ENCODE measurements at regions not wholly inside any gene's neighbourhood (a gene's known extent, or its start where the extent isn't known, plus 50 kb on each side); places are given as distances from the start of the nearest gene placed in this dataset.

DNA sequence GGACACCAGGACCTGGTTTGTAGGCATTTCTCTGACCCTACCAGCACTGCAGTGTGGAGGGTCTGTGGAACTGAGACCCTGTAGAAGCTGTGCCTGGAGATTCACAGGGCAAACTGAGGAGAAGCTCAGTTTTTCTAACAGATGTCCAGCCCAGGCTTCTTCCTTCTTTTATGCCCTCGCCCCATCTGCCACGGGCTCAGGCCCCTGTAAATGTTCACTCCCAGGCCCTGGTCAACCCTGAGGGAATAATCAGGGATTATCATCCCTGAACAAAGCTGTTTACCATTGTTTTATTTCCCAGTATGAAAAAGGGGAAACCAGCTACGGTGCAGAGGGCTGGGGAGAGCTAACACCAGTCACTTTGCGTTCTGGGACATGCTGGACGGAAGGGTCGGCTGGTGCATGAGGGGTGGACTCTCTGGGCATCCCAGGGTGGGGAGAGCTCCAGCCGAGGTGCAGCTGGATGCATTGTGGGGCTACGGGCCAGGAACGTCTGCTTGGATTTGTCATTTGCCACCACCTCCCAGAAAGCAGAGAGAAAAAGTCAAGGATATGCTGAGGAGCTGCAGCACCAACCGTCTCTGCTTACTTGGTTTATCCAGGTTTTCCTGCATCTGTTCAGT lies 183.8 kb downstream of the TFCP2L1 start:
- DNase-seq (ENCODE audit: low read depth), result no peak

DNA sequence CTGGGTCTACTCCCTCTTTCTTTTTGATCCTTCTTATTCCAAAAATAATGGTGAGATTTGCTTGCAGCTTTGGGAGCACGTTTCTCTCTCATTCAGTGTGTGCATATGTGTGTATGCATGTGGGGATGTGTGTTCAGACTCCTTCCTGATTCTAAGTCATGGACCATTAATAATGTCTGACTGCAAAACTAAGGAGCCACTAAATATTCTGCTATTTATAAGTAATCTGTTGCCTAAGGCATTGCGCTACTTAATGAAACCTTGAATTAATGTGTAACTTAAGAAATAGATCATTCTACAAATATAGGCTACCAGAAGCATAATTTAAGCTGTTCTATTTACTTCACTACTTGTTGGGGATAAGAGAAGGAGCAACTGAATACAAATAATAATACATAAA lies 182.1 kb downstream of the TFCP2L1 start:
- no peak for DNase-seq (ENCODE audit: low read depth)

- no peak for DNase-seq (ENCODE audit: low read depth)
Observed at GRCh38 chr2:121103960-121104359, 181.0 kb downstream of the TFCP2L1 start.

GRCh38 chr2:121104721-121105141 lies 180.3 kb downstream of the TFCP2L1 start:
- no peak for DNase-seq (ENCODE audit: low read depth)

DNA sequence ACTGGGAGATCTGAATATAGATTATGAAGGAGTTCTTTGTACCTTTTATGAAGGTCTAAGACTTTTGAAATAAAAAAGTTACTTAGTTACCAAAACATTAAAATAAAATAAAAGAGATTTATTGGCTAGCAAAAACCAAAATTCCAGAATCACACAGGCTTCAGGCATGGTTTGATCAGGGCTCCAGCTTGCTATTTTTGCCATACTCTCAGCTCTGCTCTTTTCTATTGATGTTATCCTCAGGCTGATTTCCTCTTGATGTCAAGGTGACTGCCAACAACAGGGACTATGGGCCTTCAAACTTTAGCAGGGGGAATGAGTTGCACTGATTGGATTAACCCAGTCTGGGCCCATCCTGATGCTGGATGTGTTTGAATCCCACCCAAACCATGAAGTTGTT lies 174.1 kb downstream of the TFCP2L1 start:
- DNase-seq (ENCODE audit: low read depth), result no peak

GRCh38 chr2:121118951-121119350 lies 166.1 kb downstream of the TFCP2L1 start:
- DNase-seq (ENCODE audit: low read depth), result no peak

- DNase-seq (ENCODE audit: low read depth), result no peak
Observed at GRCh38 chr2:121120411-121120810, 164.6 kb downstream of the TFCP2L1 start.

DNA sequence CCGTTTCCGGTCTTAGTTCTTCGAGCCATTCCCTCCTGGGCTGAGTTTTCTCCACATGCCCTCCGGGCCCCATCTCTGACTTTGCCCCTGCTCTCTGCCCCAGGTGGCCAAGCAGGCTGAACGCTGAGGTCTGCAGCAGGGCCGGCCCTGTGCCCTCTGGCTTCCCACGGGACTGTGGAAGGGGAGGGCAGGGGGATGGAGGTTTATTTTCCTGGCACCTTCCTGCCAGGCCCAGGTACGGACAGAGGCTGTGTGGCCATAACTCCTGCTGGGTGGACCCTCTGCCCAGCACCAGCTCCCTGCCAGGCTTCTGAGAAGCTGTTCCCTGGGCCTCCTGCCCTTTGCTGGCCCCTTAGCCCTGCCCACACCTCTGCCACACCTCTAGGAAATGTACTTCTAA lies 164.0 kb downstream of the TFCP2L1 start:
- no peak for DNase-seq (ENCODE audit: low read depth)

DNA sequence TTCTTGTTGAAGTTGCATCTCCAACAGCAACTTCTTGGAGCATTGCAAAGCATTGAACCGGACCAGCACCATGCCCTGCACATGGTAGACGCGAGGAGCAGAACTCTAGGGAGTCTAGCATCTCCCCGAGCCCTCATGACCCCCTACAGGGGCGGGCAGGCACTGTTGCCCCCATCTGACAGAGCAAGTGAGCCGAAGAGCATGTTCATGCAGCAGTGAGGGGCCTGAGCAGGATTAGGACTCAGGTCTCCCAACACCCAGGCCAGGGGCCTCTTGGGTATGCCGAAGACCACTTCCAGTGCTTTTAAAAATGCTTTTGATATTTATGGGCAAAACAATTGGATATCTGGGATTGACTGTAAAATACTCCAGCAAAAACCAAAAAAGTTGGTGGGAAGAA lies 163.3 kb downstream of the TFCP2L1 start:
- no peak for DNase-seq (ENCODE audit: low read depth)

GRCh38 chr2:121123268-121123667 lies 161.7 kb downstream of the TFCP2L1 start:
- DNase-seq (ENCODE audit: low read depth), result no peak

- no peak for DNase-seq (ENCODE audit: low read depth)
Observed at GRCh38 chr2:121124330-121124729, 160.7 kb downstream of the TFCP2L1 start.

- DNase-seq (ENCODE audit: low read depth), result no peak
Observed at GRCh38 chr2:121125350-121125749, 159.7 kb downstream of the TFCP2L1 start.

DNA sequence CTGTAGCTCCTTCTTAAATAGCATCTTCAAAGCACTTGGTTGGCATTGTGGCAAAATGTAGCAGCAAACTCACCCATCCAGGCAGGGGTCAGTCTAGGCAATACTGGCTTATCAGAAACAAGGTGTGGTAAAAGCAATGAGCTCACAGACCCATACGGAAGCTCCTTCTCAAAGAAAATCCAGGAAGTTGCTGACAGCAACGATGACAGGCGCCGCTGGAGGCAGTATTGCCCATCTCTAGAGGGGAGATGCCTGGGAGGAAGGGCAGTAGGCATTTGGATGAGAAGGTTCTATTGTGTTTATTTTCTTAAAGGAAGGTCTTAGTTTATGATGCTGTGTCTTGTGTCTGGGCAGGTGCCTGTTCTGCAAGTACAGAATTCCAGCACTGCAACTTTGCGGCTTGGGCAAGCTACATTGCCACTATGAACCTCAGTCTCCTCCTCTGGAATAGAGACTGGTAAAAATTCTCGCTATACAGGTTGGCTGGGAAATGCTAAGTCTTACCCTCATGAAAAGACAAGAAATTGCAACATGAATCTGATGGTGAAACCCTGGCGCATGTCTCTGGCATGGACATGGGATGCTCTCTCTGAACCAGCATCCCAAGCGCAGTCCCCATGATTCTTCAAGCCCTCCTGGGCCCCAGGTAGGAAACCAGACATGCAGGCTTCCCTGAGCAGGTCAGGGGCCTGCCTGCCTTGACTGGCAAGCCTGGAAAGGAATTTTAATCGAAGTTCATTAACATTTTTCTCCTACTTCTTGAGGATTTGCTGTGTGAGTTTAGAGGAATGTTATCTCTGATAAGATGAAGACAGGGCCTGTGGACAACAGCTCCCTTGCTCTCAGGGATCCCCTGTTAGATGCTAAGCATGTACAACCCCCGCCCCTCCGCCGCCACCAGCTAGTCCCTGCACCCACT lies 156.0 kb downstream of the TFCP2L1 start:
- no peak for DNase-seq (ENCODE audit: low read depth)

- no peak for DNase-seq (ENCODE audit: low read depth)
Observed at GRCh38 chr2:121129692-121130091, 155.3 kb downstream of the TFCP2L1 start.

DNA sequence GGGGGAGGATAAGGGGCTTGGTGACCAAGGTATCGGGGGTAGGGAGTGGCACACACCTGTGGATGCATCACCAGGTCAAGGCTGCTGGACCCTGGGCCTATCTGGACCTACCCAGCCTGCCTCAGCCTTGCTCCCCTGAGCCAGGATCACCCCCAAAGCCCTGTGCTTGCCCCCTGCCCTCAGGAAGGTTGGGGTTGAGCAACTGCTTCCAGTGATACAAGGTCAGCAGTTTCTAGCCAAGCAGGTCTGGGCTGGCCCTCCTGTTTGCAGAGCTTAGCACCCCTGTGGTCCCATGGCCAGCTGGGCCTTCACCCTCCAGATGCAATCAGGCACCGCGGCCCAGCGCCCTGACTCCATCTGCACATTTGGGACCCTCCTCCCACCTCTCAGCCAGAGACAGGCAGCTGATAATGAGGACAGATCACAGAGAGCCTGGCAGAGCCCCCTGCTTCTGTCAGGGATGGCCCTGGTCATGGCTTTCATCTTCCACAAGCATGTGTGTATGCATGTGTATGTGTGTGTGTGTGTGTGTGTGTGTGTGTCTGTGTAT lies 154.6 kb downstream of the TFCP2L1 start:
- no peak for DNase-seq (ENCODE audit: low read depth)

GRCh38 chr2:121131375-121131774 lies 153.6 kb downstream of the TFCP2L1 start:
- DNase-seq (ENCODE audit: low read depth), result no peak

GRCh38 chr2:121132054-121132761 lies 152.8 kb downstream of the TFCP2L1 start:
- DNase-seq (ENCODE audit: low read depth), result no peak

DNA sequence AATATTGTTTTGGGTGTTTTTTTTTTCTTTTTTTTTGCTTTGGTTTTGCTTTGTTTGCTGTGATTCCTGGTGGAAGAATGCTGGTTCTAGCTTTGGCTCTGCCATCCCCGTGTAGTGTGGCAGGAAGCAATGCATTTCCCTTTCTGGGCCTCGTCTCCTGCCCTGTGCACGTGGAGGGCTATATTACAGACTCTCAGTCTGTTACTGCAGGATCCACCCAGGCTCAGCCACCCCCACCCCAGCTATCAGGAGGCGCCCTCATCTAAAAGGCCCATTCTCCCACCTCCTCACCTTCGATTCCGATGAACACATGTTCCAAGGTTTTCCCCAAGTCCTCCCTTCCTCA lies 152.3 kb downstream of the TFCP2L1 start:
- DNase-seq (ENCODE audit: low read depth), result no peak

DNA sequence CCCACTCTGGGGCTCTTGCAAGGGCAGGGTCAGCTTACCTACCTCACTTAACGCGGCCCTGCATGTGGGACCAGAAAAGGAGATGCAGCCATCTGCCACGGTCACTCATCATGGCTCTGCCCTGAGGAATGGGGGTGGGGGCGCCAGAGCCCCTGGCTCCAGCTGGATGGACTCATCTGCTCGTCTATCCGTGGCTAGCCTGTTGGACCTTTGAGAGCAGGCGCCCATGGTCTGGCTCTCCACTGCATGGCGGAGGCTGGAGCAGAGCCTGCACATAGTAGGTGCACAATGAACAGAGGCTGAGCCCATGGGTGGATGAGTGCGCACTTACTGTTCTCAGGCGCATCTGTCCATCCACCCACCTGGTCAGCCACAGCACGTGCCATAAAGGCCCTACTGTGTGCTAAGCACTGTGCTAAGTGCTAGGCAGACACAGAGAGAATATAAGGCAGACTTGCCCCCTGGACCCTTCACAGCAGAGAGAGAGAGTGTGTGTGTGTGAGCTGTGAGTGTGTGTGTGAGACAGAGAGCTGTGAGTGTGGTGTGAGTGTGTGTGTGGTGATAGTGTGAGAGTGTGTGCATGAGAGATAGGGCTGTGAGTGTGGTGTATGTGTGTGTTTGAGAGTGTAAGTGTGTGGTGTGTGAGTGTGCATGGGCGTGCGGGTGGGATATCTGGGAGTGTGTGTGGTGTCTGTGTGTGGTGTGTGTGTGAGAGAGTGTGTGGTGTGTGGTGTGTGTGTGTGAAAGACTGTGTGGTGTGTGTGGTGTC lies 151.3 kb downstream of the TFCP2L1 start:
- DNase-seq (ENCODE audit: low read depth), result no peak

GRCh38 chr2:121134728-121135127 lies 150.3 kb downstream of the TFCP2L1 start:
- no peak for DNase-seq (ENCODE audit: low read depth)

GRCh38 chr2:121135168-121135853 lies 149.7 kb downstream of the TFCP2L1 start:
- no peak for DNase-seq (ENCODE audit: low read depth)

Measured in HS-5 (cell line).